LNCaP clone FGC (cell line): ENCODE measurements at regions not wholly inside any gene's neighbourhood (a gene's known extent, or its start where the extent isn't known, plus 50 kb on each side); places are given as distances from the start of the nearest gene placed in this dataset.

ENCODE experiments used
- DNase-seq: peaks from one replicate; pipeline ENCODE4 v3.0.0-alpha.2; 2011; ENCODE audit warnings: low read depth
- H3K4me3 ChIP-seq: 2 replicates; pipeline ENCODE4 v1.5.1; 2011; ENCODE audit warnings: mild to moderate bottlenecking, low read depth, low read length, control low read depth
- CTCF ChIP-seq: IDR thresholded peaks from 2 replicates; pipeline ENCODE4 v1.5.1; 2012; ENCODE audit warnings: mild to moderate bottlenecking; ENCODE audit not compliant: control insufficient read depth, insufficient read depth; ENCODE audit errors: extremely low read depth

GRCh38 chr3:69524816-69525215, 138.9 kb upstream of the FRMD4B start:
- no peak for TF ChIP-seq CTCF
- H3K4me3 ChIP-seq, result no peak overlapping the region
- DNase-seq, result no peak

GRCh38 chr3:69521286-69521685, 135.4 kb upstream of the FRMD4B start:
- DNase-seq, result no peak
- TF ChIP-seq CTCF, result no peak
- no peak overlapping the region for H3K4me3 ChIP-seq

- DNase-seq, result no peak
- no peak overlapping the region for H3K4me3 ChIP-seq
- TF ChIP-seq CTCF, result no peak
Observed at GRCh38 chr3:69511361-69511760, 125.5 kb upstream of the FRMD4B start.

- DNase-seq, result no peak
- no peak overlapping the region for H3K4me3 ChIP-seq
- TF ChIP-seq CTCF, result no peak
Observed at GRCh38 chr3:69510481-69511030, 124.7 kb upstream of the FRMD4B start.

- no peak for TF ChIP-seq CTCF
- DNase-seq, result no peak
- H3K4me3 ChIP-seq, result no peak overlapping the region
Observed at GRCh38 chr3:69509288-69509687, 123.4 kb upstream of the FRMD4B start.

GRCh38 chr3:69505770-69506407, 120.0 kb upstream of the FRMD4B start:
- DNase-seq, result no peak
- no peak for TF ChIP-seq CTCF
- H3K4me3 ChIP-seq, result no peak overlapping the region

GRCh38 chr3:69504232-69504631, 118.3 kb upstream of the FRMD4B start:
- no peak for TF ChIP-seq CTCF
- no peak for DNase-seq
- no peak overlapping the region for H3K4me3 ChIP-seq
